ENCODE measurements at regions not wholly inside any gene's neighbourhood (a gene's known extent, or its start where the extent isn't known, plus 50 kb on each side); places are given as distances from the start of the nearest gene placed in this dataset.

DNA sequence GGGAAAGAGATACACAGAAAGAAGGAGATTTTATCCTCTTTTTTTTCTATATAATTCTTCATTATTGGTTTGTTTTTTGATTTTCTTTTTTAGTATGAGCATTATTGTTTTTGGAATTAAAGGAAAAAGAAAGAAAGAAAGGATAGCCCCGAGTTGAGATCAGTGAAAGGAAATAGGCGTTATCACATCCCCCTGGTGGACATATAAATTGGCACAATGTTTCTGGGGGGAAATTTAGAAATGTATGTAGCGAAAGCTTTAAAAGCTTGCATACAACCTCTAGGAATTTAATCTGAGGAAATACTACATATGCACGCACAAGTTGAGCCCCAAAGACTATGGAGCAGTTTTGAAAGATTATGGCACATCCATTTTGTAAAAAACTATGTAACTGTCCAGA is 226.3 kb upstream of the LDB2 start:
- FAIRE-seq (no peak), DNase-seq (ENCODE audit: insufficient read length) (no peak)
- TF ChIP-seq POLR2A (IDR thresholded peaks at IDR 0.05; ENCODE audit: low read depth, low read length) (no peak), POLR2AphosphoS5 (IDR thresholded peaks at IDR 0.05; ENCODE audit: low read depth, low read length) (no peak), TAF1 (IDR thresholded peaks at IDR 0.05; ENCODE audit: borderline replicate concordance, low read depth, low read length) (no peak)

DNA sequence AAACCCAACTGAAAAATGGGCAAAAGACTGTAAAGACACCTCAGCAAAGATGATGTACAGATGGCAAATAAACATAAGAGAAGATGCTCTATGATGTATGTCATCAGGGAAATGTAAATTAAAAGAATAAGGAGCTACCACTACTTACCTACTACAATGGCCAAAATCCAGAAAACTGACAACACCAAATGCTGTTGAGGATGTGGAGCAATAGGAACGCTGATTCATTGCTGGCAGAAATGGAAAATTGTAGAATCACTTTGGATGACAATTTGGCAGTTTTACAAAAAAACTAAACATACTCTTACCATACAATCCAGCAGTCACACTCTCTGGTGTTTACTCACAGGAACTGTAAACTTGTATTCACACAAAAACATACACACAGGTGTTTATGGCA is 222.3 kb upstream of the LDB2 start:
- TF ChIP-seq POLR2A (IDR thresholded peaks at IDR 0.05; ENCODE audit: low read depth, low read length) (no peak), POLR2AphosphoS5 (IDR thresholded peaks at IDR 0.05; ENCODE audit: low read depth, low read length) (no peak), TAF1 (IDR thresholded peaks at IDR 0.05; ENCODE audit: borderline replicate concordance, low read depth, low read length) (no peak)
- FAIRE-seq (no peak), DNase-seq (ENCODE audit: insufficient read length) (no peak)

DNA sequence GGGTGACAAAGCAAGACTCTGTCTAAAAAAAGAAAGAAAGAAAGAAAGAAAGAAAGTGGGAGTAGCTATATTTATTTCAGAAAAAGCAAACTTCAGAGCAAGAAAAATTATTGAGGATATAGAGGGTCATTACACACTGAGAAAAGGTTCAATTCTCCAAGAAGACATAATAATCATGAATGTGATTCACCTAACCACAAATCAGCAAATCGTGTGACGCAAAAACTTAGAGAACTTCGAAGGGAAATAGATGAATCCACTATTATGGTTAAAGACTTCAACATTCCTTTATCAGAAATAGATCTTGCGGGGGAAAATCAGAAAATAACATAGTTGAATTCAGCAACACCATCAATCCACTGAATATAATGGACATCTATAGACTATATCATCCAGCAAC is 219.3 kb upstream of the LDB2 start:
- DNase-seq (ENCODE audit: insufficient read length) (no peak), FAIRE-seq (no peak)
- TF ChIP-seq POLR2AphosphoS5 (IDR thresholded peaks at IDR 0.05; ENCODE audit: low read depth, low read length) (no peak), TAF1 (IDR thresholded peaks at IDR 0.05; ENCODE audit: borderline replicate concordance, low read depth, low read length) (no peak), POLR2A (IDR thresholded peaks at IDR 0.05; ENCODE audit: low read depth, low read length) (no peak)

DNA sequence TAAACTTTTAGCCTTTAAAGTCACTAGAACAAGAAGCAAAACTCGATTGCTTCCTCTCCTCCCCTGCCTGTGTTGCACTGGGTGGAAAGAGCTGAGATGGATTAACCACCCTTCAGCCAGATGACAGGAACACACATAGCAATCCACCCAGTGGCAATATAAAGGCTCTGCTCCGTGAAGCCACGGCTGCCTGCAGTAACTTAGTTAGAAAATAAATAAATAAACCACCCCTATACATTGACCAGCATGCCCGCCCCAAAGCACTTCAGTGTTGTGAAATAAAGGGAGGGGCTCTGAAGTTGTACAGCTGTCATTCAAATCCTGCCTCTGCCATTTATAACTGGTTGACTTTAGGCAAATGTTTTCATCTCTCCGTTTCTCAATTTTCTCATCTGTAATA is 217.1 kb upstream of the LDB2 start:
- FAIRE-seq: no peak
- TF ChIP-seq POLR2A (IDR thresholded peaks at IDR 0.05; ENCODE audit: low read depth, low read length): no peak
- TF ChIP-seq TAF1 (IDR thresholded peaks at IDR 0.05; ENCODE audit: borderline replicate concordance, low read depth, low read length): no peak
- TF ChIP-seq POLR2AphosphoS5 (IDR thresholded peaks at IDR 0.05; ENCODE audit: low read depth, low read length): no peak
- DNase-seq (ENCODE audit: insufficient read length): no peak

DNA sequence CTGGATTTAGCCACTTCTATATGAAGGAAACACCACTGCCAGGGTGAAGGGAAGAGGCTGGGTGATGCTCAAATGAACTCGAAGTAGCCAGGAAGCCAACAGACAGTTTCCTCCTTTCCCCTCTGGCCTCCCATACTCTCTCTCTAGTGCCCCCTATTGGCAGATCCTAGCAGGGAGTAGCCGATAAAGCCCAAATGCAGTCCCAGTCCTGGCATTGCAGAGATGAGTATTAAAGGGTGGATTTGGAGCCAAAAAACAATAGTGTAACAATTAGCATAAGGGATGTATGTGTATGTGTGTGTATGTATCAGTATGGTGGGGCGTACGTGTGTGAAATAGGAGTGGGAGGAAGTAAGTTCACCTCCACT is 213.8 kb upstream of the LDB2 start:
- TF ChIP-seq TAF1 (IDR thresholded peaks at IDR 0.05; ENCODE audit: borderline replicate concordance, low read depth, low read length) (no peak), POLR2AphosphoS5 (IDR thresholded peaks at IDR 0.05; ENCODE audit: low read depth, low read length) (no peak), POLR2A (IDR thresholded peaks at IDR 0.05; ENCODE audit: low read depth, low read length) (no peak)
- DNase-seq (ENCODE audit: insufficient read length): no peak
- peak; percentile 74 for FAIRE-seq

- DNase-seq (ENCODE audit: insufficient read length) (no peak), FAIRE-seq (no peak)
- TF ChIP-seq TAF1 (IDR thresholded peaks at IDR 0.05; ENCODE audit: borderline replicate concordance, low read depth, low read length): no peak
- TF ChIP-seq POLR2AphosphoS5 (IDR thresholded peaks at IDR 0.05; ENCODE audit: low read depth, low read length): no peak
- no peak for TF ChIP-seq POLR2A (IDR thresholded peaks at IDR 0.05; ENCODE audit: low read depth, low read length)
Observed at GRCh38 chr4:17109126-17109525, 210.7 kb upstream of the LDB2 start.

DNA sequence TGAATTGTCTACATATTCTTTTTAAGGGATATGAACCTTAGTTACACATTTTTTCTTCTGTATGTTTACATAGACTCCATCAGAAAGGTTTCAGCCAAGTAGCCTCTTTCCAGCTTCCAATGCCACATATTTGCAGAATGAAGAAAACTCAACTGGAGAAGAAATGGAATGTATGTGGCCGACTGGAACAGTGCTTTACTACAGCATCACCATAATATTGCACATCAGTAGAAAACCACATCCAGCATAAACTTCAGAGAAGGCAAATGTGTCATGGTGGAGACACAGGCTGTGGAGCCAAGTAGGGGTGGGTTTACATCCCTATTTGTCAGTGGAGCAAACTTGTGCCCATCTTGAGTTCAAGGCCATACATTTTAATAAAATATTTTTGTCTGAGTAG is 204.8 kb upstream of the LDB2 start:
- no peak for FAIRE-seq
- TF ChIP-seq POLR2AphosphoS5 (IDR thresholded peaks at IDR 0.05; ENCODE audit: low read depth, low read length) (no peak), POLR2A (IDR thresholded peaks at IDR 0.05; ENCODE audit: low read depth, low read length) (no peak), TAF1 (IDR thresholded peaks at IDR 0.05; ENCODE audit: borderline replicate concordance, low read depth, low read length) (no peak)
- no peak for DNase-seq (ENCODE audit: insufficient read length)

DNA sequence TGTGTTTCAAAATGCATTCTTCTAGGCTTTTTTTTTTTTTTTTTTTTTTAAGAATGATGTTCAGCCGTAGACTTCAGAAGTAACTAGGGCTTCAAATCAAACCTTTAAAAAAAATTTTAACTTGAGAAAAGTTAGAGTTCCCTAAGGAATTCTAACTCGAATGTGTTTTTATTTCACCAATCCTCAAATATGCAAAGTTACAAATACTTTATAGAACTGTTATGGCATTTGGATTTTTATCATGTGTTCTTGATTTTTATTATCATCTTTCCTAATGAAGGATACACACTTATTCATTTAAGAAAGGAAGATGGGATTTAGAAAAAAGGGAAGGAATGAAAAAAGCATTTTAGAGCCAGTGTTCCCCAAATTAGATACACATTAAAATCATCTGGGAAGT is 200.6 kb upstream of the LDB2 start:
- DNase-seq (ENCODE audit: insufficient read length): no peak
- no peak for FAIRE-seq
- TF ChIP-seq POLR2A (IDR thresholded peaks at IDR 0.05; ENCODE audit: low read depth, low read length) (no peak), POLR2AphosphoS5 (IDR thresholded peaks at IDR 0.05; ENCODE audit: low read depth, low read length) (no peak), TAF1 (IDR thresholded peaks at IDR 0.05; ENCODE audit: borderline replicate concordance, low read depth, low read length) (no peak)

GRCh38 chr4:17098401-17098800 is 200.0 kb upstream of the LDB2 start:
- no peak for TF ChIP-seq POLR2AphosphoS5 (IDR thresholded peaks at IDR 0.05; ENCODE audit: low read depth, low read length)
- TF ChIP-seq POLR2A (IDR thresholded peaks at IDR 0.05; ENCODE audit: low read depth, low read length): no peak
- no peak for TF ChIP-seq TAF1 (IDR thresholded peaks at IDR 0.05; ENCODE audit: borderline replicate concordance, low read depth, low read length)

DNA sequence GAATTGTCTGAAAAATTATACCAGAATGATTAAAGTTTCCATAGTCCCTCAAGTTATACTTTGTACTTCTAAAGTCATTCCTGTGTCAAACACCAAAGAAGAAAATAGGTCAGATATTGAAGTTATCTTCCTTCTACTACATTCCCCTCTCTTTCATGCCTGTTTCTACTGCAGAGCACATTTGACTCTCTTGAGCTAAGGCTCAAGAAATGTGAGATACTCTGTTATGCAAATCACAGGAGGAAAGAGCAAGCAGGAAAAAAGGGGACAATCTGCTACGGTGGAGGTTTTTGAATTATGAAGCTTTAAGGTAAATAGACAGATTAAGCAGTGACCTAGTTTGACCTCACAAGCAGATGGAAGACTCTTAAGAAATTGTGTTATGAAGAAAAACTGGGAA is 198.9 kb upstream of the LDB2 start:
- no peak for TF ChIP-seq POLR2AphosphoS5 (IDR thresholded peaks at IDR 0.05; ENCODE audit: low read depth, low read length)
- no peak for TF ChIP-seq TAF1 (IDR thresholded peaks at IDR 0.05; ENCODE audit: borderline replicate concordance, low read depth, low read length)
- no peak for TF ChIP-seq POLR2A (IDR thresholded peaks at IDR 0.05; ENCODE audit: low read depth, low read length)
- no peak for FAIRE-seq
- DNase-seq (ENCODE audit: insufficient read length): no peak

More at GRCh38 chr4:17098401-17098800, 200.0 kb upstream of the LDB2 start:
- DNase-seq (ENCODE audit: insufficient read length) (no peak), FAIRE-seq (no peak)

- no peak for FAIRE-seq
Observed at GRCh38 chr4:17096692-17097091, 198.2 kb upstream of the LDB2 start.

DNA sequence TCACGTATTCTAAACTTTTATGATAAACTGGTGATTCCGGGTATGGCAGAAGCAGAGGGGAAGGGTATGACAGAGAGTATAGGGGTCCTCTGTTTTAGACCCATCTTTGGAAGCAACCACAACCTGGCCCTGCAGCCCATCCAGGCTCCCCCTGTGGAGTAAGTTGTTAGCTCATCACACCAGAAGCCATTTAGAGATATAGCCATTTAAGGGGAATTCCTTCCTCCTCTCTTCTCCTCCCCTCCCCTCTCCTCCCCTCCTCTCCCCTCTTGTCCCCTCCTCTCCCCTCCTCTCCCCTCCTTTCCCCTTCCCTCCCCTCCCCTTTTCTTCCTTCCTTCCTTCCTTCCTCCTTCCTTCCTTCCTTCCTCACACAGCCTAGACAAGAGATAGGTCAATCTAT is 197.3 kb upstream of the LDB2 start:
- DNase-seq (ENCODE audit: insufficient read length) (no peak), FAIRE-seq (no peak)
- no peak for TF ChIP-seq POLR2AphosphoS5 (IDR thresholded peaks at IDR 0.05; ENCODE audit: low read depth, low read length)
- no peak for TF ChIP-seq POLR2A (IDR thresholded peaks at IDR 0.05; ENCODE audit: low read depth, low read length)
- TF ChIP-seq TAF1 (IDR thresholded peaks at IDR 0.05; ENCODE audit: borderline replicate concordance, low read depth, low read length): no peak

More at GRCh38 chr4:17096692-17097091, 198.2 kb upstream of the LDB2 start:
- TF ChIP-seq POLR2A (IDR thresholded peaks at IDR 0.05; ENCODE audit: low read depth, low read length): no peak
- no peak for TF ChIP-seq TAF1 (IDR thresholded peaks at IDR 0.05; ENCODE audit: borderline replicate concordance, low read depth, low read length)
- DNase-seq (ENCODE audit: insufficient read length): no peak

DNA sequence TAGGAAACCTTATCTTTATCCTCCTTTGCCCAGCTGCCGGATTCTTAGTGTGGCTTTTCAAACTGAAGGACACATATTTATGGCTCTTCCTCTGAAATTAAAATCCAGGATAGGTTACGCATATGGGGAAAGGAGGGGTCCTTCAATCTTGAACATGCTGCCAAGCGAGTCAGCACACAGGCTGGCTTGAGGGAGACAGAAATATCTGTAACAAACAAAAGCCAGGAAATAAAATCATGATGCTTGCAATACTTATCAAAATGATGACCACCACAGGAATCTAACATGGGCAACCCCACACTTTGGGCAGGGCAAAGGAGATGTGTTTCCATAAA is 196.4 kb upstream of the LDB2 start:
- no peak for TF ChIP-seq POLR2AphosphoS5 (IDR thresholded peaks at IDR 0.05; ENCODE audit: low read depth, low read length)
- no peak for TF ChIP-seq POLR2A (IDR thresholded peaks at IDR 0.05; ENCODE audit: low read depth, low read length)
- no peak for TF ChIP-seq TAF1 (IDR thresholded peaks at IDR 0.05; ENCODE audit: borderline replicate concordance, low read depth, low read length)

More for the DNA sequence above, 196.4 kb upstream of the LDB2 start:
- FAIRE-seq (no peak), DNase-seq (ENCODE audit: insufficient read length) (no peak)

Data from GM12892 (cell line).